T-cell (primary cell): ENCODE measurements at regions not wholly inside any gene's neighbourhood (a gene's known extent, or its start where the extent isn't known, plus 50 kb on each side); places are given as distances from the start of the nearest gene placed in this dataset.
"Not testable (repeated sequence)": the region's sequence is repeated elsewhere in the genome, so short reads cannot be mapped to it uniquely, and the experiment has no call there.

ENCODE experiments used
- ATAC-seq, 4 experiments: fragments of 200-7000 bp in 3 of 4; fragments of 150-1000 bp in 1 of 4; cut with Tn5 transposase; replicated peaks in 1 of 4; 1 replicate in 3 of 4; 2 replicates in 1 of 4; pipeline ENCODE4 v1.10.0; 2021; ENCODE audit warnings: moderate library complexity in 3 of 4, mild to moderate bottlenecking in 2 of 4, moderate number of reproducible peaks in 1 of 4
- CTCF ChIA-PET, 2 donors: fragments of 300-600 bp; sonication (Branson Sonifier 250); formaldehyde crosslinking; loops; one replicate each; lab custom pipeline; 2022; ENCODE audit warnings: antibody characterized with exemption in 2 of 2; lab: Charles Lee
- POLR2A ChIA-PET, 2 donors: fragments of 300-600 bp; sonication (Branson Sonifier 250); formaldehyde crosslinking; loops; one replicate each; lab custom pipeline; 2022; ENCODE audit warnings: antibody characterized with exemption in 2 of 2; lab: Charles Lee
- DNase-seq, 35 experiments: peaks; one replicate each; pipeline versions ENCODE4 v3.0.0 to v3.0.0-alpha.2; 2013 to 2023
- H3K27ac ChIP-seq: one replicate; pipeline ENCODE4 v1.5.1; 2013; ENCODE audit warnings: low read length
- H3K27me3 ChIP-seq, 2 experiments: replicated peaks in 1 of 2; 1 replicate in 1 of 2; 2 replicates in 1 of 2; pipeline versions ENCODE4 v1.6.1 to v1.7.0; 2013; ENCODE audit warnings: low read length in 1 of 2, mixed read lengths in 1 of 2; ENCODE audit not compliant: control insufficient read depth in 2 of 2, insufficient read depth in 2 of 2; ENCODE audit errors: extremely low read depth in 1 of 2
- H3K36me3 ChIP-seq, 2 donors: 1 replicate in 1 of 2; 2 replicates in 1 of 2; pipeline versions ENCODE4 v1.6.1 to v1.7.0; 2013; ENCODE audit warnings: low read length in 1 of 2; ENCODE audit not compliant: control insufficient read depth in 2 of 2, insufficient read depth in 1 of 2; ENCODE audit errors: extremely low read depth in 1 of 2
- H3K4me1 ChIP-seq, 2 experiments: 1 replicate in 1 of 2; 2 replicates in 1 of 2; pipeline versions ENCODE4 v1.6.1 to v1.7.0; 2013; ENCODE audit warnings: low read length in 2 of 2, mixed read lengths in 1 of 2; ENCODE audit not compliant: insufficient read depth in 2 of 2, control insufficient read depth in 1 of 2; ENCODE audit errors: extremely low read depth in 1 of 2
- H3K4me3 ChIP-seq, 2 donors: 1 replicate in 1 of 2; 2 replicates in 1 of 2; pipeline versions ENCODE4 v1.5.1 to v1.7.0; 2013; ENCODE audit warnings: mild to moderate bottlenecking in 2 of 2, low read length in 1 of 2, moderate library complexity in 1 of 2; ENCODE audit not compliant: control insufficient read depth in 1 of 2; ENCODE audit errors: extremely low read depth in 1 of 2
- H3K9me3 ChIP-seq: 2 replicates; pipeline ENCODE4 v1.7.0; 2013
- H3K27ac Mint-ChIP-seq, 2 donors: one replicate each; pipeline ENCODE4 v1.8.0; 2020 to 2021; ENCODE audit warnings: mild to moderate bottlenecking in 2 of 2, mixed read lengths in 2 of 2
- H3K27me3 Mint-ChIP-seq, 2 donors: one replicate each; pipeline ENCODE4 v1.8.0; 2021 to 2022; ENCODE audit warnings: mixed read lengths in 2 of 2
- H3K36me3 Mint-ChIP-seq: one replicate; pipeline ENCODE4 v1.8.0; 2021; ENCODE audit warnings: mixed read lengths
- H3K4me1 Mint-ChIP-seq, 3 donors: one replicate each; pipeline ENCODE4 v1.8.0; 2020 to 2022; ENCODE audit warnings: mixed read lengths in 3 of 3, mild to moderate bottlenecking in 1 of 3
- H3K4me3 Mint-ChIP-seq, 3 donors: one replicate each; pipeline ENCODE4 v1.8.0; 2020 to 2022; ENCODE audit warnings: mild to moderate bottlenecking in 3 of 3, mixed read lengths in 3 of 3, moderate library complexity in 3 of 3
- H3K9me3 Mint-ChIP-seq, 3 donors: one replicate each; pipeline ENCODE4 v1.8.0; 2020 to 2022; ENCODE audit warnings: mixed read lengths in 3 of 3
- WGBS: methylation state at CpG from one replicate; pipeline ENCODE4 v1.1.5; 2013; ENCODE audit warnings: missing lambda C conversion rate; ENCODE audit not compliant: insufficient coverage; 5-methylcytosine and 5-hydroxymethylcytosine counted together

DNA sequence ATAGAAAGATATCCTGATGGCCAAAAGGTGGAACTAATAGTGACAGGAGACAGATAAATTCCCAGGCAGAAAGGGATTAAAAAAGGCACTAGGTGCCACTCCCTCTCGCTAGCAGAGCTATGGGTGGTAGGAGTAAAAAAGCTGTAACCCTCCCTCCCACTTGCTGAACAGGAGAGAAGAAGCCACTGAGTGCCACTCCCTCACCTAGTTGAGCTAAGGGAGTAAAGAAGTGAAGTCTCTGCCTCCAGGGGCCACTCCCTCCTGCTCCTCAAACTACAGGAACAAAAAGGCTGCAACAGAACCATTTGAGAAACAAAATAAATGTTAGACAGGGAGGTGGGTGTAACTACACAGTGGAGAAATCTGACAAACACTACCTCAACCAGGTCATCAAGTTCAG, 276.2 kb upstream of the EPHA6 start:
- Histone ChIP-seq H3K27ac (no peak overlapping the region), H3K36me3 (no peaks in the 10 kb centered on the region), H3K4me3 (no peak overlapping the region), H3K27me3 (no peaks in the 10 kb centered on the region), H3K9me3 (no peaks in the 10 kb centered on the region), H3K4me1 (no peaks in the 10 kb centered on the region)
- Mint-ChIP-seq H3K9me3 (peaks cover 12 to 18% (median 14%) of the 10 kb centered on the region in 3 donors), H3K36me3 (no peaks in the 10 kb centered on the region), H3K4me1 (no peaks in the 10 kb centered on the region), H3K4me3 (no peak overlapping the region), H3K27me3 (no peaks in the 10 kb centered on the region), H3K27ac (no peak overlapping the region)
- ATAC-seq (no peak), DNase-seq (no peak)
- ChIA-PET CTCF (no interaction called here), POLR2A (no interaction called here)
- WGBS: no CpG with 5 or more reads among the region's 1 CpG

- ATAC-seq (no peak), DNase-seq (no peak)
- Histone ChIP-seq H3K9me3 (no peaks in the 10 kb centered on the region), H3K4me1 (no peaks in the 10 kb centered on the region), H3K27me3 (no peaks in the 10 kb centered on the region), H3K36me3 (no peaks in the 10 kb centered on the region), H3K4me3 (no peak overlapping the region), H3K27ac (no peak overlapping the region)
- Mint-ChIP-seq H3K4me1 (no peaks in the 10 kb centered on the region), H3K36me3 (no peaks in the 10 kb centered on the region), H3K27ac (no peak overlapping the region), H3K9me3 (peaks cover 14 to 45% (median 20%) of the 10 kb centered on the region in 3 donors), H3K4me3 (no peak overlapping the region), H3K27me3 (no peaks in the 10 kb centered on the region)
- ChIA-PET POLR2A (no interaction called here), CTCF (no interaction called here)
- WGBS: no CpG with 5 or more reads among the region's 3 CpGs
Measured at GRCh38 chr3:96548073-96548472, 266.3 kb upstream of the EPHA6 start.

GRCh38 chr3:96576935-96577334, 237.5 kb upstream of the EPHA6 start:
- no peak overlapping the region for H3K4me3 ChIP-seq
- ChIA-PET POLR2A (no interaction called here), CTCF (no interaction called here)
- H3K4me1 ChIP-seq: no peaks in the 10 kb centered on the region
- no peak overlapping the region for H3K27ac ChIP-seq
- H3K27me3 ChIP-seq: no peaks in the 10 kb centered on the region
- Mint-ChIP-seq H3K4me3 (no peak overlapping the region), H3K27ac (no peak overlapping the region), H3K4me1 (no peaks in the 10 kb centered on the region), H3K36me3 (no peaks in the 10 kb centered on the region), H3K9me3 (peaks cover 30 to 44% (median 44%) of the 10 kb centered on the region in 3 donors), H3K27me3 (no peaks in the 10 kb centered on the region)
- no peaks in the 10 kb centered on the region for H3K36me3 ChIP-seq
- H3K9me3 ChIP-seq: peaks cover 3% of the 10 kb centered on the region
- WGBS: no CpG with 5 or more reads among the region's 3 CpGs
- DNase-seq (no peak), ATAC-seq (no peak)

DNA sequence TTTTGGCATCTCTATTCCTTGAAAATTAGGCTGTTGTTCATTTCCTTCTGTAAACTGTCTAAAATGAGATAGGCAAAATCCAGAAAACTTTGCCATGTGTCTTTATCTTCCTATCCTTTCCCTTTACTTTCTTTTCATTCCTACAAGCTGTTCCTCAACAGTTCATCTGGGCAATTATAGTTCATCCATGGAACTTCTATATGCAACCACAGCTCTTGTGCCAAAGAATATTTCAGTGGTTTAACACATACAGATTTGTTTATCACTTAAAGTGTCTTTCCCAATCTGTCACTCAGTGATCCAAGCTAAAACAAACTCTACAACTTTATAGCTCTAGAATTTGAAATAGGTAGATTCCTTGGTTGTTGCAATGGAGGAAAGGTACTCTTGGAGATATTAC, 230.3 kb upstream of the EPHA6 start:
- H3K27me3 ChIP-seq: no peaks in the 10 kb centered on the region
- POLR2A ChIA-PET: no interaction called here

GRCh38 chr3:96606865-96607264, 207.5 kb upstream of the EPHA6 start:
- H3K36me3 ChIP-seq, H3K4me1 ChIP-seq, H3K27ac ChIP-seq, H3K4me1 Mint-ChIP-seq, H3K27me3 Mint-ChIP-seq, POLR2A ChIA-PET, H3K4me3 ChIP-seq, ATAC-seq, H3K36me3 Mint-ChIP-seq, H3K4me3 Mint-ChIP-seq, DNase-seq, CTCF ChIA-PET, H3K27ac Mint-ChIP-seq, H3K9me3 ChIP-seq, H3K27me3 ChIP-seq: not testable (repeated sequence)
- H3K9me3 Mint-ChIP-seq: peaks cover 11 to 20% (median 17%) of the 10 kb centered on the region in 3 donors
- no CpG with 5 or more reads among the region's 6 CpGs for WGBS

More for the DNA sequence above, 230.3 kb upstream of the EPHA6 start:
- Mint-ChIP-seq H3K9me3 (peaks cover 10 to 14% (median 14%) of the 10 kb centered on the region in 3 donors), H3K27ac (no peak overlapping the region), H3K36me3 (no peaks in the 10 kb centered on the region), H3K27me3 (no peaks in the 10 kb centered on the region), H3K4me3 (no peak overlapping the region), H3K4me1 (no peaks in the 10 kb centered on the region)
- no peak overlapping the region for H3K4me3 ChIP-seq
- ATAC-seq (no peak), DNase-seq (no peak)
- H3K27ac ChIP-seq: no peak overlapping the region
- H3K36me3 ChIP-seq: no peaks in the 10 kb centered on the region
- H3K9me3 ChIP-seq: peaks cover 5% of the 10 kb centered on the region
- H3K4me1 ChIP-seq: no peaks in the 10 kb centered on the region
- CTCF ChIA-PET: no interaction called here

GRCh38 chr3:96619475-96619874, 194.9 kb upstream of the EPHA6 start:
- ChIA-PET POLR2A (no interaction called here), CTCF (no interaction called here)
- H3K27me3 ChIP-seq: no peaks in the 10 kb centered on the region
- no peak for ATAC-seq
- no peak overlapping the region for H3K27ac ChIP-seq
- no peaks in the 10 kb centered on the region for H3K36me3 ChIP-seq
- H3K9me3 ChIP-seq: no peaks in the 10 kb centered on the region
- H3K4me1 ChIP-seq: no peaks in the 10 kb centered on the region
- no peak for DNase-seq
- H3K4me3 ChIP-seq: no peak overlapping the region
- WGBS: 89% methylated on average over 17 of the region's 20 CpGs
- H3K4me1 Mint-ChIP-seq: no peaks in the 10 kb centered on the region
- H3K27me3 Mint-ChIP-seq: no peaks in the 10 kb centered on the region
- H3K9me3 Mint-ChIP-seq: no peaks in the 10 kb centered on the region
- H3K27ac Mint-ChIP-seq: no peak overlapping the region
- no peaks in the 10 kb centered on the region for H3K36me3 Mint-ChIP-seq
- no peak overlapping the region for H3K4me3 Mint-ChIP-seq

GRCh38 chr3:96622878-96623277, 191.5 kb upstream of the EPHA6 start:
- Histone ChIP-seq H3K27ac (no peak overlapping the region), H3K9me3 (no peaks in the 10 kb centered on the region), H3K27me3 (no peaks in the 10 kb centered on the region), H3K36me3 (no peaks in the 10 kb centered on the region), H3K4me1 (no peaks in the 10 kb centered on the region), H3K4me3 (no peak overlapping the region)
- no peak overlapping the region for H3K27ac Mint-ChIP-seq
- ChIA-PET CTCF (no interaction called here), POLR2A (no interaction called here)
- DNase-seq (no peak), ATAC-seq (no peak)
- H3K4me3 Mint-ChIP-seq: no peak overlapping the region
- no peaks in the 10 kb centered on the region for H3K36me3 Mint-ChIP-seq
- peaks cover 0 to 13% (median 4%) of the 10 kb centered on the region in 3 donors for H3K9me3 Mint-ChIP-seq
- 44% methylated on average over 1 of the region's 2 CpGs for WGBS
- no peaks in the 10 kb centered on the region for H3K4me1 Mint-ChIP-seq
- no peaks in the 10 kb centered on the region for H3K27me3 Mint-ChIP-seq
